ENCODE measurements at regions not wholly inside any gene's neighbourhood (a gene's known extent, or its start where the extent isn't known, plus 50 kb on each side); places are given as distances from the start of the nearest gene placed in this dataset.

GRCh38 chr4:126611900-126612299 lies 1020.9 kb upstream of the INTU start:
- no peak for ATAC-seq
- TF ChIP-seq ARNTL (CRISPR knock-in tag; IDR thresholded peaks at IDR 0.05; ENCODE audit: borderline replicate concordance, low read depth) (no peak), ZFP3 (CRISPR knock-in tag; IDR thresholded peaks at IDR 0.05) (no peak), CREB5 (CRISPR knock-in tag; IDR thresholded peaks at IDR 0.05; ENCODE audit: low read depth) (no peak), TOX (CRISPR knock-in tag; IDR thresholded peaks at IDR 0.05; ENCODE audit: borderline replicate concordance) (no peak), CSRNP3 (CRISPR knock-in tag; IDR thresholded peaks at IDR 0.05) (no peak), TCF4 (CRISPR knock-in tag; IDR thresholded peaks at IDR 0.05; ENCODE audit: borderline replicate concordance) (no peak), PPARA (CRISPR knock-in tag; IDR thresholded peaks at IDR 0.05; ENCODE audit: borderline replicate concordance) (no peak), ESRRG (CRISPR knock-in tag; IDR thresholded peaks at IDR 0.05) (no peak), ISL1 (CRISPR knock-in tag; IDR thresholded peaks at IDR 0.05) (no peak), ZC3H10 (CRISPR knock-in tag; IDR thresholded peaks at IDR 0.05) (no peak), ZNF70 (CRISPR knock-in tag; IDR thresholded peaks at IDR 0.05) (no peak), PATZ1 (CRISPR knock-in tag; IDR thresholded peaks at IDR 0.05; ENCODE audit: borderline replicate concordance) (no peak), CSDC2 (CRISPR knock-in tag; IDR thresholded peaks at IDR 0.05) (no peak), ZNF565 (CRISPR knock-in tag; conservative IDR thresholded peaks at IDR 0.05; ENCODE audit: low read depth) (no peak), TSHZ2 (CRISPR knock-in tag; IDR thresholded peaks at IDR 0.05) (no peak), ZFP30 (CRISPR knock-in tag; IDR thresholded peaks at IDR 0.05) (no peak)

GRCh38 chr4:126614356-126614855 lies 1018.4 kb upstream of the INTU start:
- TF ChIP-seq SNAI2 (CRISPR knock-in tag; IDR thresholded peaks at IDR 0.05) (no peak), TSHZ2 (CRISPR knock-in tag; IDR thresholded peaks at IDR 0.05) (no peak), ZNF70 (CRISPR knock-in tag; IDR thresholded peaks at IDR 0.05) (no peak), PATZ1 (CRISPR knock-in tag; IDR thresholded peaks at IDR 0.05; ENCODE audit: borderline replicate concordance) (no peak), ZNF8 (CRISPR knock-in tag; IDR thresholded peaks at IDR 0.05) (no peak), CSDC2 (CRISPR knock-in tag; IDR thresholded peaks at IDR 0.05) (no peak), PPARA (CRISPR knock-in tag; IDR thresholded peaks at IDR 0.05; ENCODE audit: borderline replicate concordance) (no peak), ZNF565 (CRISPR knock-in tag; conservative IDR thresholded peaks at IDR 0.05; ENCODE audit: low read depth) (no peak), TCF4 (CRISPR knock-in tag; IDR thresholded peaks at IDR 0.05; ENCODE audit: borderline replicate concordance) (no peak), ESRRG (CRISPR knock-in tag; IDR thresholded peaks at IDR 0.05) (no peak), BACH2 (CRISPR knock-in tag; IDR thresholded peaks at IDR 0.05; ENCODE audit: borderline replicate concordance) (no peak)
- ATAC-seq, result no peak
